H1 (cell line): ENCODE measurements at regions not wholly inside any gene's neighbourhood (a gene's known extent, or its start where the extent isn't known, plus 50 kb on each side); places are given as distances from the start of the nearest gene placed in this dataset.

ENCODE experiments used
- POLR2A ChIP-seq, 2 experiments: IDR thresholded peaks; 1 replicate in 1 of 2; 2 replicates in 1 of 2; pipeline ENCODE4 v1.6.1; 2011; ENCODE audit warnings: low read depth in 2 of 2, low read length in 2 of 2, mild to moderate bottlenecking in 2 of 2; ENCODE audit errors: control extremely low read depth in 1 of 2
- TF ChIP-seq, protein P1 (sequence below), 3 experiments: IDR thresholded peaks; 1 replicate in 2 of 3; 2 replicates in 1 of 3; pipeline versions ENCODE4 v1.5.1 to v1.6.1; 2011; ENCODE audit warnings: low read length in 3 of 3, mild to moderate bottlenecking in 3 of 3, inconsistent platforms in 2 of 3, low read depth in 1 of 3, moderate library complexity in 1 of 3; ENCODE audit not compliant: insufficient read depth in 1 of 3; ENCODE audit errors: control extremely low read depth in 1 of 3

DNA sequence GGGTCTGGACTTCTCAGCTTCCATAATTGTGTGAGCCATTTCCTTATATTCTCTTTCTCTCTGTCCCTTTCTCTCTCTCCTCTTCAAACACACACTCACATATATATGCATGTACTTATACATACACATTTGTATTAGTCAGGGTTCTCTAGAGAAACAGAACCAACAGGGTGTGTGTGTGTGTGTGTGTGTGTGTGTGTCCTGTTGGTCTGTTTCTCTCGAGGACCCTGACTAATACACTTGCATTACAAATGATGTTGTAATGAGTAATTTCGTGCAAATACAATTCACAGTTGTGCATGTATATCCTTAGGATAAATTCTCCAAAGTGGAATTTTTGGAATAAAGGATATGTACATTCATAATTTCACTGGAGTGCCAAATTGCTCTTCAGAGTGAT, 115.3 kb downstream of the NPIPB5 start:
- TF ChIP-seq, protein P1, sequence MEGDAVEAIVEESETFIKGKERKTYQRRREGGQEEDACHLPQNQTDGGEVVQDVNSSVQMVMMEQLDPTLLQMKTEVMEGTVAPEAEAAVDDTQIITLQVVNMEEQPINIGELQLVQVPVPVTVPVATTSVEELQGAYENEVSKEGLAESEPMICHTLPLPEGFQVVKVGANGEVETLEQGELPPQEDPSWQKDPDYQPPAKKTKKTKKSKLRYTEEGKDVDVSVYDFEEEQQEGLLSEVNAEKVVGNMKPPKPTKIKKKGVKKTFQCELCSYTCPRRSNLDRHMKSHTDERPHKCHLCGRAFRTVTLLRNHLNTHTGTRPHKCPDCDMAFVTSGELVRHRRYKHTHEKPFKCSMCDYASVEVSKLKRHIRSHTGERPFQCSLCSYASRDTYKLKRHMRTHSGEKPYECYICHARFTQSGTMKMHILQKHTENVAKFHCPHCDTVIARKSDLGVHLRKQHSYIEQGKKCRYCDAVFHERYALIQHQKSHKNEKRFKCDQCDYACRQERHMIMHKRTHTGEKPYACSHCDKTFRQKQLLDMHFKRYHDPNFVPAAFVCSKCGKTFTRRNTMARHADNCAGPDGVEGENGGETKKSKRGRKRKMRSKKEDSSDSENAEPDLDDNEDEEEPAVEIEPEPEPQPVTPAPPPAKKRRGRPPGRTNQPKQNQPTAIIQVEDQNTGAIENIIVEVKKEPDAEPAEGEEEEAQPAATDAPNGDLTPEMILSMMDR (IDR thresholded peaks at IDR 0.05; ENCODE audit: control extremely low read depth in 1 of 3, insufficient read depth in 1 of 3, low read depth in 1 of 3, low read length in 3 of 3) = no peak
- TF ChIP-seq POLR2A (IDR thresholded peaks at IDR 0.05; ENCODE audit: control extremely low read depth in 1 of 2, low read depth in 2 of 2, low read length in 2 of 2) = no peak
